GM18517 (cell line): ENCODE measurements at regions not wholly inside any gene's neighbourhood (a gene's known extent, or its start where the extent isn't known, plus 50 kb on each side); places are given as distances from the start of the nearest gene placed in this dataset.

Source experiments
- ATAC-seq: cut with Tn5 transposase; IDR thresholded peaks from one replicate; pipeline ENCODE4 v1.9.1; 2021; ENCODE audit warnings: mild to moderate bottlenecking, moderate library complexity; ENCODE audit not compliant: unreplicated experiment

DNA sequence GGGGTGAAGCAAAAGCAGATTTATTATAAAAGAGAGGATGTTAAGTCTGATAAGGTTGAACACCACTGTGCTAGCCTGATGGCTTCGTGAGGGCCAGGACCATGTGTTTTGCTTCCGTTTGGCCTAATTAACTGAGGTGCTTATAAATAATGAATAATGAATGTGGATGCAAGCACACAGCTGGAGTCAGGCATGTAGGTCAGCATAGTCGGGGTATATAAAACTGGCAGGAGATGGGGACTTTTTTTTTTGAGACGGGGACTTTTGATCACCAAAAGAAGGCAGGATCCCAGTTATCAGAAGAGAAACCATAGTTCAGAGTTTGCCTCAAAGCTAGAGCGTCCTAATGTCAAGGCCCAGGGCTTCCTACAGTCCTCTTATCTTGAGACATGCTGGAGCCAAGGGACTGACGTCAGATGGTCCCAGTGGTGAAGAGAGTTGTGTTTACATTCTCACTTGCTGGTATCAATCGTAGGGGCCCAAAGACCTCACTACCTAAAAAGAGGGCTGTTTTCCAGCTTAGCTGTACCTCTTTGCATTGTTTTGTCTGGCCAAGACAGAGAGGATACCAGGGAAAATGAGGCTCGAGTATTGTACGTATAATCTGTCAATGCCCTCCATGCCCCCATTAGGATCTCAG lies 50.4 kb downstream of the RTL9 start:
- ATAC-seq, result no peak

DNA sequence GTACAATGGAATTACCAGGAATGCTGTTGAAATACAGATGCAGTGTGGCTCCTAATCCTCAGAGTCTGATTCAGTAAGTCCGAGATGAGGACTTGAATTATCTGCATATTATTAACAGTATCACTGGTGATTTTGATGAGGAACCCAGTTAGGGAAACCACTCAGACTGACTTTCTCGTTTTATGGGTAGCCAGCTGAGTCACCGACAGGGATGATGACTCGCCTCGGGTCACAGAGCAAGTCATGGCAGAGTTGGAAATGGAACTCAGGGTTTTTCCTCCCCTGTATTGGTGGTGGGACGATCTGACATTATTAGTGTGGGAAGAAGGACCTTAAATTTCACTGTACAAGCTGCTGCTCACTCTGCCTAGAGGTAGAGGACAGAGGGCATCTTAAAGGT lies 51.3 kb downstream of the RTL9 start:
- ATAC-seq, result no peak

DNA sequence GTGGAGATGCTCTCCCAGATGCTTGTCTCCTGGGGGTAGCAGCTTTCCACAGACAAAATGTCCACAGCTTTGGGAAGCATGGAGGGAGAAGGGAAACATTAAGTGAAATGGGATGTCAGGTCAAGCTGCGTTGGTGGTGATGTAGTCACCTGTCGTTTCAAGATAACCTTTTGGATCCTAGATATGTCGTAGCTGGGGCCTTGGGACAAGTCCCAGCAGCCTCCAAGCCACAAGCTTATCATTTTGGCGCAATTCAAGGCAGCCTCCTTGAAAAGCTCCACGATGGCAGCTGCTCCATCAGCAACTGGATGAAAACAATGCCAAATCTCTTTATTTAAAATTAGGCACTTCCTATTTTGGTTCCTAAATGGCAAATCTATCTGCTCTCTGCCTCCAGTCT lies 52.0 kb downstream of the RTL9 start:
- ATAC-seq, result no peak

DNA sequence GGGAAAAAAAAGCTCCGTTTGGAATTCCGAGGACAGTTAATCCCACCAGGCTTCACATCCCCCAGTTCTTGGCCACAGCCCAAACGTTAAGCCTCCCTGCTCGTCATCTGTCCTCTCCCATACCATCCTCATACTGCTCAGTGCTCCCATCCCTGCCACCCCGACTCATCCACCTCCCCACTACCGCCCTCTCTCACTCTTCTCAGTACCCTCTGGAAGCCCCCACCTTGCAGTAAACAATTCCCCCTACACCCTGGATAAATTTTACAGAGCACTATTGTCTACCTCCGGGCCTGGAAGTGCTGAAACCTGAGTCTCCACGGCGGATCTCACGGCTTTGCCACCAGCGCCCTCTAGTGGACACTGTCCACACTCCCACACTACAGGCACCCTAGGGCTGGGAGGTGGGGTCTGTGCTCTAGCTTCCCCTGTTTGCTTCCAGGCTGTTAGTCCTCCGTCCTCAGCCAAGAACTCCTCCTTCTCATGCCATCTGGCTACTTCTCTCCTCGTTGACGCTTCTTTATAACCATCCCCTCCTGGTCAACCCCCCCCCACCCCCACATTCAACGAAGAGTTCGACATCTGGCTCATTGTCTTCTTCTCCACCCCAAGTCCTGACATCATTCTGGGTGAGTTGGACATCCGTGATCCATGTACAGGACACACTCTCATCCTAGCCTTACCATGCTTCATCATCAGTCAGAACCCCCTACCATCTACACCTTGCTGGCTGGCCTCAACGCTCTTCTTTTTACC lies 54.5 kb downstream of the RTL9 start:
- ATAC-seq, result peak; percentile 58

DNA sequence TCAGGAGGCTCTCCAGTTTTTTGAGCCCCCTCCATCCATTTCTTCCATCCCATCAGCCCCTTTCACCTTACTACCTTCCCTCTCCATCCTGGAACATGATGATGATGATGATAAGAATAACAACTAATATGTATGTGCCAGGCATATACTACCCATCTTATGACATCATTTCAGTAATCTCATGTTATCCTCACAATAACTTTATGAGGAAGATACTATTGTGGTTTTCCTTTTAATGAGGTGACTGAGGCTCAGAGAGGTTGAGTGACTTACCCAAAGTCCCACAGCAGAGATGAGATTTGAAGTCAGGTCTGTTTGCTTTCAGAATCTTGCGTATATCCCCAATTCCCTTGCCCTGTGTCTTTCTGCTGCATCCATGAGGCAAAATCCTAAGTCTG lies 55.1 kb downstream of the RTL9 start:
- no peak for ATAC-seq

DNA sequence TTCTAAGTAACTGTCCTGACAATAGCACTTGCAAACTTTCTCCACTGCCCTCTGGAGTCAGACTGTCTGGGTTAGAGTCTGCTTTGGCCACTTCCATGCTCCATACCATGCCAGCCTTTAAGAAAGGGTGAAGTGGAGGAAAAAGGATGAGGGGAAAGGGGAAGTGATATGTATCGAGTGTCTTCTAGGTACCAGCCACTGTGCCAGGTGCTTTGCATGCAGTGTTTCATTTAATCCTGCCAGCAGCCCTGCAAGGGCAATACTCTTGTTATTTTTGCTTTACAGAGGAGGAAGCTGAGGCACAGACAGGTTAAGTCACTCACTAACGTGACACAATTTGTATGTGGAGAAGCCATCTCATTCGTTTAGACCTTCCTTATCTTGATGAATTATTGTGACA lies 55.6 kb downstream of the RTL9 start:
- peak; percentile 39 for ATAC-seq

DNA sequence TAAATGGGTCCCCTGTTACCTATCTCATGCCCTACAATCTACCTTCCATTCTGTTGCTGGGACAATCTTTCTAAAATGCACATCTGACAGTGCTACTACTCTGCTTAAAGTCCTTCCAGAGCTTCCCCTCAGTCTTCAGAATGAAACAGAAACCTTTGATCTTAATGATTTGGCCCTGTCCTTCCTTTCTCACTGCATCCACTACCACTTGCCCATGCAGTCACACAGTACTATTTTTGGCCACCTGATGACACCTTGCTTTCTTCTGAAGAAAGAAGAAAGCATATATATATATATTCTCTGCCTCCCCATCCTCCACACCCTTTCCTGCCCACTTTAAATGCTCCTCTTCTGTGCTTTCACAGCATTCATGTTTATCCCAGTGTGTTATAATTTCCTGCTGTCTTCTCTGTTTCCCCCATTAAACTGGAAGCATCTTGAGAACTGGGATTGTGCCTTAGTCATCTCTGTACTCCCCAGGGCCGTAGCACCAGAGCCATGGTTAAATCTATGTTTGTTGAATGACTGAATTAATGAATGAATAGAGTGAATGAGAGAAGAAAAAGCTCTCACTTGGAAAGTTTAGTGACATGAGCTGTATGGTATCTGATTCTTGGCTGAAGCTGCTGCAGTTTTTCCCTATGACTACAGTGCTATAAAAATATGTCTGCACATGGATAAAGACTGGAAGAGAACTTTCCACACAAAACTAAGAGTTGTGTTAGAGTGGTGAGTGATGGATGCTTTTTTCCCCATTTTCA lies 56.2 kb downstream of the RTL9 start:
- peak; percentile 81 for ATAC-seq

DNA sequence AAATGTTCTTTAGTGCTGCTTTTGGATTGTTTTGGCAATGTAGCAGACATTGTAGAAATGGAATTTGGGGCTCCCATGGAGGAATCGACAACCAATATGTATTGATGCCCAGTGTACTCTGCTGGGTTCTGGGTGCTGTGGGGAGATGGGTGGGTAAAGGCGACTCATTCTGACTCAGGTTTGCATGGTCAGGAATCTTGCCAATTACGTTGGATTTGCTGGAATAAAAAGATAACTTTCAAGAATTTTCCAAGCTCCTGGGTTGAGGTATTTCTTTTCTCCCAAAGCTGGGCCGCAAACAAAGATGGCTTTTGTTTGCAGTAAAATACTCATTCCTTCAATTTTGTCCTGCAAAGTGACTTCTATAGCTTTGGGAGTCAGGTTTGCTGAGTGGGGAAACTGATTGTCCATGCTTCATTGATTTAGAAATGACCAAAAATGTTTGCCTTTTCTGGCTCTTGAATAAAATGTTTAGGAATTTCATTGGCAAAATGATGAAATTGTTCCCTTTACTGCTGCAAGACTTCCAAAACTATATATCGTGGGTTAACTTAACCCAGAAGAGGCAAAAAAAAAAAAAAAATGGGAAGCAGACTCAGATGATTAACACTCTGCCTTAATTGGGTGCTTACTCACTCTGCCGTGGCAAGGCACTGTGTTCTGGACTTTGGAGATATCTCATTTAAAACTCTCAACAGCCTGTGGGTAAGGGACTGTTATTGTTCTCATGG lies 57.0 kb downstream of the RTL9 start:
- ATAC-seq, result no peak

DNA sequence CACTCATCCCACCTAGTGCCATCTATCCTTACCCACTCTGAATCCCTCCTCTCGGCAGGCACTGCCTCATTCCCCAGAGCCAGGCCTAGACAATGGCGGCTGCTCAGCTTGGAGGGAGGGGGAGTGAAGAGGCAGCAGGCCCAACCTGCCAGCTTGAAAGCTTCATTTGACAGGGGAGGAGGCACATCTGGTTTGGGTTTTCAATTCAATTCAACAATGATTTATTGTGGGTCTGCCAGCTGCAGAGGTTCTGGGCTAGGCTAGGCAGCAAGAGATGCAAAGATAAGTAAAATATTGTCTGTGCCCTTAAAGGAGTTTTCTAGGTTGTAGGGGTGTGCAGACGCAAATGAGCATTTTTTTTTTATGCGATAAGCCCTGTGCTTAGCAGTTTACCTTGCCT lies 58.5 kb downstream of the RTL9 start:
- ATAC-seq, result no peak

DNA sequence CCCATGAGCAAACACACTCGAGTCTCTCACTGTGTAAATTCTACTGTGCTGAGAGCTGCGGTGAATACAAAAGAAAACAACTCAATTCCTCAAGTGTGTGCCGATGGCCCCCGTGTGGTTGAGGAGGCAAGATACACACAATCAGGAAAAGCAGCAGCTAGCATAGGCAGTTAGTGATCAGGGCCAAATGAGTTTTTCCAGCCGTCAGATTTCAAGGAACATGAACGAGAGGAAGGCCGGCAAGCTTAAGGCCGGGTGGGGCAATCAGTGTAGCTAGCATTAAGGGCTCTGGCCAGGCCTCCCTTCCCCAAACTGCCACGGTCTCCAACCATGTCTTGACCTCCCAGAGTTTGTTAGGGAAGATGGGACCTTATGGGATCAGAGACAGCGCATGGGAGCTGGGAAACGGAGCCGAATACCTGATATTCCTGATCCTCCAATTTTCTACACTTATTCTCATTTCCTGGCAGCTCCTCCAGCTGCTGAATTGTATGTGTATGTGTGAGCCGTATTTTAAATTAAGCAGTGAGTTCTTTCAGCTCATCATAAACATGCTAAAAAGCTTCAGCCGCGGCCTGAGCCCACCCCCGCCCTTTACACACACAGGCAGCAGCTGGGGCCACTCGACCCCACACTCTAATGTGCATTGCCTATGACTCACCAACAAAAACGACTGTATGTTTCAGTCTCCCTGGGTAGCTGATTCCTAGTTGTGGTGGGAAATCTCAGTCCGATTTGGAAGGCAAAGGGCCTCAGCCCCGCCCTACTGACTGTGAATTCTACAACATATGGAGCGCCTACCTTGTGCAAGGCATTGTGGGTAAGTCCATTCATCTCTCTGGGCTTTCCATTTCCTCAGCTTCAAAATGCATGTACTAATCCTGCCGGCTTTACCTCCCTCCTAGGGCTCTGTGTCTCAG lies 59.9 kb downstream of the RTL9 start:
- no peak for ATAC-seq

DNA sequence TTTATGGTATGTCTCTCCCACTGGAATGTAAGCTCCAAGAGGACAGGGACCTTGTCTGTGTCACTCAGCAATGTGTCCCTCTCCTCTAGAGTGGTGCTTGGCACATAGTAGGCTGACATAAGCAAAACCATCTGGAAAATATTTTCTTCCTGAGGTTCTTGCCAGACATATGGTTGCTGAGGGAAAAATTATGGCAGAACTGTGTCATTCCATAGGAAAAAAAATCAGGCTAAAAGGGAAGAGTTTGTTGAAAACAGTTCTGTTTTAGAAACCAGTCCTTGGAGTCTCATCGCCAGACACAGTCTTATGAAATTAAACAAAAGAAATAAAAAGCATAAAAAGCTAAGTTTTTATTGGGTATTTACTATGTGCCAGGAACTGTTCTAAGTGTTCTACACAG lies 60.9 kb downstream of the RTL9 start:
- no peak for ATAC-seq

DNA sequence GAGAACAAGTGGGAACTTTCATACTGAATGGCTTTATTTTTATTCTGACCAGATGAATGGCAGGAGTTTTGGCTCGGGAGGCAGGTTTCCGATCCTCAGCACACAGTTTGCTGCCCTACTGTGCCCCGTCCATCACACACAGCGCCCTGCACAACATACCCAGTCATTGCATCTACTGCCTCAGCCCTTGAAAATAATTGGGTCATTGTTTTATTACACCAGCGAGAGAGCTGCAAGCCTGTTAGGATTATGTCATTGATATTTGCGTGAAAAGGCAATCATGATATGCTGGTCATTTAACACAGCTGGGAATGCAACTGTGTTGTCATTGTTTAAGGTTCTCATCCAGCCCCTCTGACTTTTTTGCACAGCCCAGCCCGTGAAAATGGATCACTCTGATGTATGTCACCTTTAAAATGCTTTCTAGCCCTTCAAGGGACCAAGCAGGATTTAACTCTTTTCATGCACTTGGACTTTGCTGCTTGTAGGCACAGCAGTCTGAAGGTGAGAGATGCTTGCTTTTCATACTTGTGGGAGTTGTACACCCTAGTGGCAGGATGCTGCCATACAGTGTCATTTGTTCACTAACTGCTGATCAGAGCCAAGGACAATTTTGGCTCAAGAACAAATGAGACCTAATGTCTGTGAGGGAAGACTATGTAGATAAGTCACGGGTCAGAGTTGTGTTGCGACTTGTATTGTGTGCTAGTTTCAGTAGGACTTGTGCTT lies 62.3 kb downstream of the RTL9 start:
- peak; percentile 65 for ATAC-seq

DNA sequence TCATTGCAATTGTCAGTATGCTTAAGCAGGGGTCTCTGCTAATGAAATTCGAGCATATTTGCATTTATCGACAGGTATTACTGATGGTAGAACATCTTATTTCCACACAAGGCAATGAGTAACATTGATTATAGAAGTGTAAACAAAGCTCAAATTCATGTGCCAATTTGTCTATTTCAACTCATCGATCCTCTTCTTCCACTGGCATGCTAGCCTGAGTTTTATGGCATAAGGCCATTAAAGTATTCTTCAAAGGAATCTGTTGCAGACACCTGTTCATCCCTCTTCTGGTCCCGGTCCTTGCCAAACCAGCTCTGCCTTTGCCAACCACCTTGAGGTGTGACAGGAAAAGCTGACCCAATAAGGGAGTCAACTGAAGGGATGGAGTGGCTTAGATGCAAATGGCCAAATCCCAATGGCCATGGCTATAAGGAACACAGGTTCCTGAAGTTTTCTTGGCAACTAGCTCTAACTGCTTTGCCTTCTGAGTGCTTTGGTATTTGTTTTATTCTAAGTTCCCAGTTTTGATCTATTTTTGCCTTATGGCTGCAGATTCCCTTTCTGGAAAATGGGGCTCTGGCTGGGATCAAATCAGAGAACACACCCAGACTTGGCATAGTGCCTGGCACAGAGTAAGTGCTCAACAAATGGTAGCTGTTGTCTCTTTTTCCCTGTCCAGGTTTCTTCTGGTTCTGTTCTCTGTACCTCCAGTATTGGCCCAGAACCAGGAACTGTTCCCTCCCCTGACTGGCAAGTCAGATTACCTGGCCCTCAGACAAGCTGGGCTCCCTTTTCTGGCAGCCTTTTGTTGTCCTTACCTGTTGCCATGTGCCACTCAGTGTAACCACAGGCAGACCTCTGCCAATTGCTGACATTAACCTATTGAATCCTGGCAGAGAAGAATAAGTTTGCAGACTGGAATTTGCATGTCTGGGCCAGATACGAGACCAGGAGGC lies 63.1 kb downstream of the RTL9 start:
- no peak for ATAC-seq

DNA sequence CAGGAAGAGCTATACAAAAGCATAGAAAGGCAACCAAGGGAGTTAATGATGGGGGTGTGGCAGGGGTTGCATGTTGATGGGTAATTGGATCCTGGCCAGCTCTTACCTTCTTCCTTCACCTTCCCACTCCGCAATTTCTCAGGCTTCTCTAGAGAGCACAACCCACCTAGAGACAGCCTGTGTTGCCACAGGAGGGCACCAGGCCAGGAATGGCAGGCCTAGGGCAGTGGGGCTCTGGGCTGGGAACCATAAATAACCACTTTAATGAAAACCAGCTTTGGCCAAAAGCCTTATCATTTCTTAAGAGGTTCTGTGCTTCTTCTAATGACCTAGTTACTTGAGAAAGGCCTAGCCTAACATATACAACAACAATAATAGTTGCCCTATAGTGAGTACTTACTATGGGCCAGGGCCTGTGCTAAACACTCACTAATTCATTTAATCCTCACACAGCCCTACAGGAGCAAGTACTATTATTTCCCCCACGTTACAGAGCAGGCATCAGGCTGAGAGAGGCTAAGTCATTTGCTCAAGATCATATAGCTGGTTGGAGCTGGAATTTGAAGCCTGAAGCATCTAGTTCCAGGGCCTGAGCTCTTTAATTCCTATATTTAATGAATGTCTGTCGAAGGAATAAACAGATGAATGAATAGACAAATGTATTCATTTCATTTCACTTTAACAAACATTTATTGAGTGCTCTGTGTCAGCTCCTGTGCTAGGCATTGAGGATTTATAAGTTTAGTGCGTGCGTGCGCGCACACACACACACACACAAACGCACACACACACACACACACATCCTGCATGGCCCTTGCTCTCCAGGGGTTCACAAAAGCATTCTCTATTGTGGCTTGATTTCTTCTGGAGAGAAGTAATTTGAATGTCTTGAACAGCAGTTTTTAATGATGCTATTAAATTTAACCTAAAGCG lies 66.8 kb downstream of the RTL9 start:
- ATAC-seq, result no peak

DNA sequence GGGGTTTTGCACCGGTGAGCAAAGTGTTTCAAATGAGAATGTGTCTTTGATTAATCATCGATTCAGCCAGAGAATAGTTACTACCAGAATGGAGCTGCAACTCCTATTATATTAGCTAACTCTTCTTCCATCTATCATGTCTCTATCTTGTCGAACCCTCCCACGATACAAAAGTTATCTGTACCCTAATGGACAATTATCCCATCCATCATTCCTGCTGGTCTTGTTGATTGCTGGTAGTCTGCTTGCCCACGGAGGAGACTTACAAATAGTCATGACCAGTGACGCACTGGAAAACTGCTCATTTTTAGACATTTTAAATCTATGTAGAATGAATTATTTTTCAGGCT lies 67.5 kb downstream of the RTL9 start:
- ATAC-seq, result no peak

DNA sequence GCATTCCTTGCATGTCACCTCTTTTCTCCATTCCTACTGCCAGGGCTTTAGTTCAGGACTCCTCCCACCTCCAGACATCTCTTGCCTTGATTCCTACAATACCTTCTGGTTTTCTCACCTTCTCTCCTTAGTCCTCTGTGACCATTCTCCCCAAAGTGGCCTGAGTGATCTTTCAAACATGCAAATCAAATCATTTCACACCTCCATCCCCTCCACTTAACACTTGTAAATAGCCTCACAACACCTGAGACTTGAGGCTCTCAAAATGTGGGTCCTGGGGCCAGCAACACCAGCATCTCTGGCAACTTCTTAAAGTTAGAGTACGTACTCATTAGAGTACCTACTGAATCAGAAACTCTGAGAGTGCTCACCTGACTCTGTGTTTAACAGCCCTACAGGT lies 68.4 kb downstream of the RTL9 start:
- no peak for ATAC-seq

DNA sequence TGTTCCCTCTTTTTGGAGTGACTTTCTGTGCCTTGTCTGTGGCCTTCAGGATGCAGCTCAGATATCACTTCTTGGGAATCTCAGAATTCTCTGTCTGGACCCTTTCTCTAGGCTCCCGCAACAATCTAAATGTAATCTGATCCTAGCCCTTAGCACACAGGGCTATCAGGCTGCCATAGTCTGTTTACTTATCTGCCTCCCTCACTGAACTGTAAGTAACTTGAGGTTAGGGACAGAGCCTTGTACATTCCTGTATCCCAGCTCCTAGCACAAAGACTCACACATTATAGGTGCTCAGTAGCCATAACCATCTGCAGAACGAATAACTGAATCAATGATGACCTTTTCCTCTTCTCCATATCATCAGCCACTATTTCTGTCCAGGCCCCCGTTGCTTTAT lies 69.5 kb downstream of the RTL9 start:
- ATAC-seq, result no peak
